Dedifferentiated amniotic fluid mesenchymal stem cell (primary cell): ENCODE measurements at regions not wholly inside any gene's neighbourhood (a gene's known extent, or its start where the extent isn't known, plus 50 kb on each side); places are given as distances from the start of the nearest gene placed in this dataset.
"Not testable (repeated sequence)": the region's sequence is repeated elsewhere in the genome, so short reads cannot be mapped to it uniquely, and the experiment has no call there.

Experiments used
- DNase-seq: peaks from one replicate; pipeline ENCODE4 v3.0.0-alpha.2; 2016; ENCODE audit errors: extremely low spot score

GRCh38 chr17:70702683-70703255 lies 533.4 kb downstream of the KCNJ2 start:
- DNase-seq = no peak

GRCh38 chr17:70709596-70709995 lies 540.3 kb downstream of the KCNJ2 start:
- DNase-seq = no peak

- no peak for DNase-seq
Observed at GRCh38 chr17:70713694-70714093, 544.4 kb downstream of the KCNJ2 start.

- no peak for DNase-seq
Observed at GRCh38 chr17:70716551-70716950, 547.2 kb downstream of the KCNJ2 start.

- no peak for DNase-seq
Observed at GRCh38 chr17:70717042-70717441, 547.7 kb downstream of the KCNJ2 start.

GRCh38 chr17:70736375-70736957 lies 567.1 kb downstream of the KCNJ2 start:
- DNase-seq = no peak

GRCh38 chr17:70739065-70739464 lies 569.7 kb downstream of the KCNJ2 start:
- DNase-seq = no peak

GRCh38 chr17:70746574-70746973 lies 577.2 kb downstream of the KCNJ2 start:
- DNase-seq = not testable (repeated sequence)

GRCh38 chr17:70750983-70751382 lies 581.7 kb downstream of the KCNJ2 start:
- DNase-seq = no peak

GRCh38 chr17:70752461-70752860 lies 583.1 kb downstream of the KCNJ2 start:
- DNase-seq = not testable (repeated sequence)

- DNase-seq = no peak
Observed at GRCh38 chr17:70752966-70753467, 583.7 kb downstream of the KCNJ2 start.

GRCh38 chr17:70763018-70763417 lies 593.7 kb downstream of the KCNJ2 start:
- no peak for DNase-seq

- DNase-seq = no peak
Observed at GRCh38 chr17:70767102-70767701, 597.9 kb downstream of the KCNJ2 start.

GRCh38 chr17:70769956-70770355 lies 600.6 kb downstream of the KCNJ2 start:
- DNase-seq = no peak

GRCh38 chr17:70771804-70772386 lies 602.6 kb downstream of the KCNJ2 start:
- no peak for DNase-seq

GRCh38 chr17:70772761-70773160 lies 603.4 kb downstream of the KCNJ2 start:
- DNase-seq = no peak

GRCh38 chr17:70773258-70773657 lies 603.9 kb downstream of the KCNJ2 start:
- no peak for DNase-seq

- no peak for DNase-seq
Observed at GRCh38 chr17:70774339-70775117, 605.2 kb downstream of the KCNJ2 start.

GRCh38 chr17:70775679-70776078 lies 606.3 kb downstream of the KCNJ2 start:
- no peak for DNase-seq

- no peak for DNase-seq
Observed at GRCh38 chr17:70776441-70776840, 607.1 kb downstream of the KCNJ2 start.

- DNase-seq = no peak
Observed at GRCh38 chr17:70780031-70780430, 610.7 kb downstream of the KCNJ2 start.

- DNase-seq = no peak
Observed at GRCh38 chr17:70786081-70786480, 616.7 kb downstream of the KCNJ2 start.
